T-helper 2 cell (primary cell): ENCODE measurements at regions not wholly inside any gene's neighbourhood (a gene's known extent, or its start where the extent isn't known, plus 50 kb on each side); places are given as distances from the start of the nearest gene placed in this dataset.
"Not testable (repeated sequence)": the region's sequence is repeated elsewhere in the genome, so short reads cannot be mapped to it uniquely, and the experiment has no call there.

Experiments used
- DNase-seq, 5 experiments: peaks; one replicate each; pipeline versions ENCODE4 v3.0.0 to v3.0.0-alpha.2; 2012 to 2022

- DNase-seq = no peak
Measured at GRCh38 chr3:181252631-181253030, 263.1 kb upstream of the DNAJC19 start.

GRCh38 chr3:181250714-181251113, 261.2 kb upstream of the DNAJC19 start:
- DNase-seq = no peak

- no peak for DNase-seq
Measured at GRCh38 chr3:181239441-181239840, 249.9 kb upstream of the DNAJC19 start.

GRCh38 chr3:181230258-181230657, 240.7 kb upstream of the DNAJC19 start:
- DNase-seq = no peak

GRCh38 chr3:181213347-181213746, 223.8 kb upstream of the DNAJC19 start:
- DNase-seq = no peak

- DNase-seq = no peak
Measured at GRCh38 chr3:181212271-181212670, 222.7 kb upstream of the DNAJC19 start.

GRCh38 chr3:181210275-181210674, 220.7 kb upstream of the DNAJC19 start:
- DNase-seq = peak in 1 of 5 experiments; percentile 17

GRCh38 chr3:181189556-181189955, 200.0 kb upstream of the DNAJC19 start:
- no peak for DNase-seq

GRCh38 chr3:181183764-181184163, 194.2 kb upstream of the DNAJC19 start:
- DNase-seq = no peak

- not testable (repeated sequence) for DNase-seq
Measured at GRCh38 chr3:181183057-181183456, 193.5 kb upstream of the DNAJC19 start.

- no peak for DNase-seq
Measured at GRCh38 chr3:181178991-181179390, 189.5 kb upstream of the DNAJC19 start.

- DNase-seq = peak in 1 of 5 experiments; percentile 7
Measured at GRCh38 chr3:181176601-181177000, 187.1 kb upstream of the DNAJC19 start.

- no peak for DNase-seq
Measured at GRCh38 chr3:181174676-181175233, 185.2 kb upstream of the DNAJC19 start.

GRCh38 chr3:181174022-181174421, 184.5 kb upstream of the DNAJC19 start:
- no peak for DNase-seq

- DNase-seq = no peak
Measured at GRCh38 chr3:181173227-181173626, 183.7 kb upstream of the DNAJC19 start.

GRCh38 chr3:181134873-181135272, 145.3 kb upstream of the DNAJC19 start:
- peak in 1 of 5 experiments; percentile 14 for DNase-seq

GRCh38 chr3:181133832-181134231, 144.3 kb upstream of the DNAJC19 start:
- DNase-seq = no peak

GRCh38 chr3:181105646-181106045, 116.1 kb upstream of the DNAJC19 start:
- DNase-seq = no peak

GRCh38 chr3:181103605-181104004, 114.1 kb upstream of the DNAJC19 start:
- peak in 1 of 5 experiments; percentile 46 for DNase-seq

- DNase-seq = no peak
Measured at GRCh38 chr3:181086011-181086410, 96.5 kb upstream of the DNAJC19 start.

- DNase-seq = no peak
Measured at GRCh38 chr3:181081930-181082329, 92.4 kb upstream of the DNAJC19 start.

- DNase-seq = peak in 1 of 5 experiments; percentile 5
Measured at GRCh38 chr3:181076558-181076957, 87.0 kb upstream of the DNAJC19 start.

GRCh38 chr3:181075098-181075497, 85.6 kb upstream of the DNAJC19 start:
- no peak for DNase-seq

- DNase-seq = no peak
Measured at GRCh38 chr3:181066143-181067087, 76.9 kb upstream of the DNAJC19 start.
